SJCRH30 (cell line): ENCODE measurements at regions not wholly inside any gene's neighbourhood (a gene's known extent, or its start where the extent isn't known, plus 50 kb on each side); places are given as distances from the start of the nearest gene placed in this dataset.
A peak's percentile ranks its signal among the peaks of the same experiment; 100 is the strongest.

Experiments used
- DNase-seq, 2 experiments: peaks; one replicate each; pipeline ENCODE4 v3.0.0-alpha.2; 2015 to 2020
- H3K27ac ChIP-seq: fragments of 250-450 bp; sonication (Bioruptor Pico); 2 replicates; pipeline ENCODE4 v1.5.1; 2020; ENCODE audit warnings: mild to moderate bottlenecking, moderate library complexity
- H3K27me3 ChIP-seq: fragments of 250-450 bp; sonication (Bioruptor Pico); 2 replicates; pipeline ENCODE4 v1.5.1; 2020; ENCODE audit warnings: mild to moderate bottlenecking, moderate library complexity
- H3K36me3 ChIP-seq: fragments of 250-450 bp; sonication (Bioruptor Pico); 2 replicates; pipeline ENCODE4 v1.5.1; 2020; ENCODE audit warnings: mild to moderate bottlenecking, moderate library complexity
- H3K4me1 ChIP-seq: fragments of 250-450 bp; sonication (Bioruptor Pico); 2 replicates; pipeline ENCODE4 v1.5.1; 2020; ENCODE audit warnings: mild to moderate bottlenecking, moderate library complexity
- H3K4me3 ChIP-seq: fragments of 250-450 bp; sonication (Bioruptor Pico); 2 replicates; pipeline ENCODE4 v1.5.1; 2020; ENCODE audit warnings: mild to moderate bottlenecking, moderate library complexity
- H3K9me3 ChIP-seq: fragments of 250-450 bp; sonication (Bioruptor Pico); replicated peaks from 2 replicates; pipeline ENCODE4 v1.5.1; 2020; ENCODE audit warnings: mild to moderate bottlenecking, moderate library complexity

GRCh38 chr1:192713921-192714320, 78.0 kb downstream of the RGS13 start:
- DNase-seq: no peak
- Histone ChIP-seq H3K27me3 (no peaks in the 10 kb centered on the region), H3K9me3 (no peaks in the 10 kb centered on the region), H3K4me1 (no peaks in the 10 kb centered on the region), H3K36me3 (no peaks in the 10 kb centered on the region), H3K27ac (no peak overlapping the region), H3K4me3 (no peak overlapping the region)

DNA sequence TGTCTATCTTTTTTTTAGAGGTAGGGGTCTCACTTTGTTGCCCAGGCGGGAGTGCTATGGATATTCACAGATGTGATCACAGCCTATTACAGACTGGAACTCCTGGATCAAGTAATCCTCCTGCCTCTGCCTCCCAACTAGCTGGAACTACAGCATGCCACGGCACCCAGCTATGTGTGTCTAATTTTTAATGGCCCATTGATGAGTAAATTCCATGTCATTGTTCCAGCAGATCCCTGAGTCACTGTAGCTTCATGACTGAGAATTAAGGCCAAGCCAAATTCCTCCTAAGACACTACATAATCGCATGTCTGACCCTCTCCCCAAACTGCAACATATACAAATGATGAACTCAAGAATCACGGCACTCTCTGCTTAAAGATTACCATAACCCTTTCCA, 84.2 kb upstream of the RGS2 start:
- H3K4me1 ChIP-seq: no peaks in the 10 kb centered on the region
- DNase-seq: no peak
- H3K9me3 ChIP-seq: no peaks in the 10 kb centered on the region
- H3K4me3 ChIP-seq: no peak overlapping the region
- H3K27me3 ChIP-seq: no peaks in the 10 kb centered on the region
- H3K27ac ChIP-seq: no peak overlapping the region
- no peaks in the 10 kb centered on the region for H3K36me3 ChIP-seq

DNA sequence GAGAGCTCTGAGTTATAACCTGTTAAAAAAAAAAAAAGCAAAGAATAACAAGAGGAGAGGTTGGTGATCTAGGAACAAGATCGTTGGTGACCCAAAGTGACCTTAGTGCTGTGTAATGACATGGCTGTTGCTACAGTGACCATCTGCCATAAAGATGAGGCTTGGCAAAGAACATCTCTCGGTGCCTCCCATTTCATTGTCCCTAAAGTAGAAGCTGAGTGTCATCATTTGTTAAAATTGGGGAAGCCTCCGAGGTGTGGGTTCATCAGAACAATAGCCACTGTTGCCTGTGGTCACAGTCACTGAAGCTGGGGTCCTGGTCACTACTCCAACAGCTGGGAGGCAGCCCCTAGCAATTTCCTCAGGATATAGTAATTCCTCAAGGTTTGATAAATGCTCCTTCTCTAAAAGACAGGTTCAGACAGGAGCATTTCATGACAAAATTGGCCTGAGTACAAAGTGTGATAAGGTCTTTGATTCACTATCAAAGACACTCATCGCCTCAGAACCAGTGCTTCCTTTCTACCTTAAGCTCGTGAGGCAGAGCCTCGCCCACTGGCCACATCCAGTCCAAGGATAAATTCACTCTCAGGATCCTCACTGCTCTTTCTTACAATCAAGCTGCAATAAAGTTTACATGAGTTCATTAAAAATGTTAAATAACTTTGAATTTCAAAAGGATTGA, 81.9 kb upstream of the RGS2 start:
- DNase-seq: no peak
- no peaks in the 10 kb centered on the region for H3K4me1 ChIP-seq
- H3K27me3 ChIP-seq: no peaks in the 10 kb centered on the region
- no peak overlapping the region for H3K27ac ChIP-seq
- no peak overlapping the region for H3K4me3 ChIP-seq
- no peaks in the 10 kb centered on the region for H3K9me3 ChIP-seq
- H3K36me3 ChIP-seq: no peaks in the 10 kb centered on the region

DNA sequence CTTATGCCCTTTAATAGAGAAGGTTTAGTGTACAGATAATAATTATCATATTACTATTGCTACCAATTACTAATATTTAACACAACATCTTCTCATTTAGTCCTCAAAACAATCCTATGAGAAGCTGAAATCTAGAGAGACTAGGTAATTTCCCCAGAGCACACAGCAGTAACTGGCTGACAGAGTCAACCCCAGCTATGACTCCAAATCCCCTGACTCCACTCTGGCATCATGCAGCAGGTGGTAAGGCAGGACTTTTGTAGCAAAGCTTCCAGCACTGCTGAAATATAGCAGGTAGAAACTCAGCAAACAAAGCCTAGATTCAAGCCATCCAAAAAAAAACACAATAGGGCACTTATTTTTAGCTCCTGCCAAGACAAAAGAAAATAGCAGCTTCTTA, 79.3 kb upstream of the RGS2 start:
- no peak overlapping the region for H3K27ac ChIP-seq
- H3K36me3 ChIP-seq: no peaks in the 10 kb centered on the region
- H3K4me1 ChIP-seq: no peaks in the 10 kb centered on the region
- H3K4me3 ChIP-seq: no peak overlapping the region
- DNase-seq: no peak
- no peaks in the 10 kb centered on the region for H3K9me3 ChIP-seq
- no peaks in the 10 kb centered on the region for H3K27me3 ChIP-seq

GRCh38 chr1:192730198-192730597, 78.6 kb upstream of the RGS2 start:
- Histone ChIP-seq H3K4me3 (no peak overlapping the region), H3K27me3 (no peaks in the 10 kb centered on the region), H3K4me1 (no peaks in the 10 kb centered on the region), H3K9me3 (no peaks in the 10 kb centered on the region), H3K27ac (no peak overlapping the region), H3K36me3 (no peaks in the 10 kb centered on the region)
- DNase-seq: no peak

- Histone ChIP-seq H3K27me3 (no peaks in the 10 kb centered on the region), H3K9me3 (no peaks in the 10 kb centered on the region), H3K4me3 (no peak overlapping the region), H3K36me3 (no peaks in the 10 kb centered on the region), H3K27ac (no peak overlapping the region), H3K4me1 (no peaks in the 10 kb centered on the region)
- DNase-seq: peak in 1 of 2 experiments; percentile 15
Observed at GRCh38 chr1:192732787-192733186, 76.1 kb upstream of the RGS2 start.

DNA sequence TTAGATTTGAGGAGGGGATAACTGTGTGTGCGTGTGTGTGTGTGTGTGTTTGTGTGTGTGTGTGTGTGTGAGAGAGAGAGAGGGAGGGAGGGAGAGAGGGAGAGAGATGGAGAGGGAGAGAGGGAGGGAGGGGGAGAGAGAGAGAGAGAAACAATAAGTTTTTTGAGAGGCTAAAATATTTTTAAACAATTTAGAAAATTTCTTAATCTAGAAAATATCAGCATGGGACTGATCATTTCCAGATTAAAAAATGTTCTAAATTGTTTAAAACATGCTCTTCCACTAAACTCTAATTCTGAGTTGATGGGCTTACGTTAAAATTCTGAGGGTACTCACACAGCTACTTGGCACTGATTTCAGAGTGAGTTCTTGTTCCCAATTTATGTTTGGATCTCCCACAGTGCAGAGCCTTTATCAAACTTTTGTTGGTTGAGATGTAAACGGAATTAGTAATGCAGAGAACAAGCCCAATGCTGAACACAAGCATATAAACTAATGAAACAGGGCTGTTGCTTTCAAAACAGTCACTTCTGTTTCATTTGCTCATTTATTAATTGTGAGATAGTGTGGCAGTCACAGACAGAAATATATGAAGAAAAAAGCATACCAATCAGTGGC, 73.4 kb upstream of the RGS2 start:
- no peaks in the 10 kb centered on the region for H3K36me3 ChIP-seq
- H3K27ac ChIP-seq: no peak overlapping the region
- no peak overlapping the region for H3K4me3 ChIP-seq
- H3K27me3 ChIP-seq: no peaks in the 10 kb centered on the region
- no peaks in the 10 kb centered on the region for H3K9me3 ChIP-seq
- no peaks in the 10 kb centered on the region for H3K4me1 ChIP-seq
- DNase-seq: no peak

GRCh38 chr1:192737306-192737705, 71.5 kb upstream of the RGS2 start:
- Histone ChIP-seq H3K9me3 (no peaks in the 10 kb centered on the region), H3K4me1 (no peaks in the 10 kb centered on the region), H3K27me3 (no peaks in the 10 kb centered on the region), H3K27ac (no peak overlapping the region), H3K36me3 (no peaks in the 10 kb centered on the region), H3K4me3 (no peak overlapping the region)
- DNase-seq: no peak

DNA sequence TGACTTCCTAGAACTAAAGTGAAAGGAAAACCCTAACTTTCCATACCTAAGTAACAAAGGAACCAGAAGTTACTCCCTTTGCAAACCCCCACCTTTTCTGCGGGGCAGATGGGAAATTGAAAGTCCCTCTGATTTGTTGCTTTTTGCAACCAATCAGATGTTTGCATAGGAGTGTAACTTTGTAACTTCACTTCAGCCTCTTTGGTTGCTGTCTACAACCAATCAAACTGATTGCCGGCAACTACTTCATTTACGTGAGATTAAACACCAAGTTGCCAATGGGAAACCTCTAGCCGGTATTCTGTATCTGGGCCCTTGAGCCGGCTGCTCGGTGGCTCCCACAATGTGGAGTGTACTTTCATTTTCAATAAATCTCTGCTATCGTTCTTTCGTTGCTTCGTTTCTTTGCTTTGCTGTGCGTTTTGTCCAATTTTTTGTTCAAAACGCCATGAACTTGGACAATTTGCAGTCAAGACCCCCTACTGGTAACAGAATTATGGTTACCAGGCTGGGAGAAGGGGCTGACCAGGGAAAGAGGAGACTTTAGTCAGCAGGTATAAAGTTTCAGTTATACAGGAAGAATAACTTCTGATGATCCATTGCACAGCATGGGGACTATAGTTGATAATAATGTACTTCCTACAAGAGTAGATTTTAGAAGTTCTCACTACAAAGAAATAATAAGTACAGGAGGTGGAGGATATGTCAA, 69.2 kb upstream of the RGS2 start:
- Histone ChIP-seq H3K9me3 (no peaks in the 10 kb centered on the region), H3K27me3 (no peaks in the 10 kb centered on the region), H3K4me1 (no peaks in the 10 kb centered on the region), H3K4me3 (no peak overlapping the region), H3K27ac (no peak overlapping the region), H3K36me3 (no peaks in the 10 kb centered on the region)
- no peak for DNase-seq

DNA sequence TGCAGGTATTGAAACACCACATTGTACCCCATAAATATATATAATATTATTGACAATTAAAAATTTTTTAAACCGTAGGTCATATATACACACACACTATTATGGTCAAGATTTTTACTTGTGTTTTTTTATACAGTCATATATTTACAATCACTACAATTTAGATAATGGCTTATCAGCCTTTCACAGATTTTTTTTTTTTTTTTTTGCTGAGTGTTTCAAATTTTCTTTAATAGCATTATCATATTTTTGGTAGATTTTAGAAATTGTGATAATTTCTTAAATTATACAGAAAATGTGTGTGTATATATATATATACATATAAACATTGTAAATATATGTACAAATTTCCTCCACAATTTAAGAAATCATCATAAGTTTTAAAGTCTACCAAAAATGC, 68.6 kb upstream of the RGS2 start:
- H3K4me1 ChIP-seq: no peaks in the 10 kb centered on the region
- H3K36me3 ChIP-seq: no peaks in the 10 kb centered on the region
- H3K27ac ChIP-seq: no peak overlapping the region
- no peaks in the 10 kb centered on the region for H3K27me3 ChIP-seq
- no peak for DNase-seq
- no peak overlapping the region for H3K4me3 ChIP-seq
- no peaks in the 10 kb centered on the region for H3K9me3 ChIP-seq

GRCh38 chr1:192741095-192741494, 67.7 kb upstream of the RGS2 start:
- H3K4me1 ChIP-seq: no peaks in the 10 kb centered on the region
- no peak for DNase-seq
- H3K9me3 ChIP-seq: no peaks in the 10 kb centered on the region
- H3K27ac ChIP-seq: no peak overlapping the region
- H3K4me3 ChIP-seq: no peak overlapping the region
- no peaks in the 10 kb centered on the region for H3K36me3 ChIP-seq
- H3K27me3 ChIP-seq: no peaks in the 10 kb centered on the region

DNA sequence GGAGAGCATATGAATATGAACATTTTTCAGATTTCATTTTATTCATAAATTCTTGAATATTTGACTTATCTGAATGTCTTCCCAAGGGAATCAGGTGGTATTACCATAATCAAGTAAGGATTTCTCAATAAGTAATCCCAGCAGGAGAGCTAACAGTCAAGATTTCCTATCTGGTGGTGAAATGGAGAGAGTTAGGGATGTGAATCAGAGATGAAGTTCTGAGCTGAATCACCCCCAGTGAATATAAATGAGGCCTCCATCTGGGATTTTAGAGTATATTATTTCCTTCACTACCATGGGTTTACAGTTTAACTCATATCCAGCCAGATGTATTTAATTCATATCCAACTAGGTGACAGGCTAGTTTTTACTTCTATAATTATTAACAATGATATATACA, 61.5 kb upstream of the RGS2 start:
- no peak for DNase-seq
- H3K27ac ChIP-seq: no peak overlapping the region
- H3K9me3 ChIP-seq: no peaks in the 10 kb centered on the region
- H3K36me3 ChIP-seq: no peaks in the 10 kb centered on the region
- no peaks in the 10 kb centered on the region for H3K27me3 ChIP-seq
- no peak overlapping the region for H3K4me3 ChIP-seq
- no peaks in the 10 kb centered on the region for H3K4me1 ChIP-seq

GRCh38 chr1:192747943-192748342, 60.9 kb upstream of the RGS2 start:
- no peaks in the 10 kb centered on the region for H3K36me3 ChIP-seq
- H3K27ac ChIP-seq: no peak overlapping the region
- DNase-seq: no peak
- no peaks in the 10 kb centered on the region for H3K4me1 ChIP-seq
- H3K27me3 ChIP-seq: no peaks in the 10 kb centered on the region
- H3K9me3 ChIP-seq: no peaks in the 10 kb centered on the region
- no peak overlapping the region for H3K4me3 ChIP-seq

- Histone ChIP-seq H3K36me3 (no peaks in the 10 kb centered on the region), H3K4me1 (no peaks in the 10 kb centered on the region), H3K9me3 (no peaks in the 10 kb centered on the region), H3K27ac (no peak overlapping the region), H3K27me3 (no peaks in the 10 kb centered on the region), H3K4me3 (no peak overlapping the region)
- no peak for DNase-seq
Observed at GRCh38 chr1:192749349-192749748, 59.5 kb upstream of the RGS2 start.

GRCh38 chr1:192751260-192751659, 57.6 kb upstream of the RGS2 start:
- no peak overlapping the region for H3K27ac ChIP-seq
- H3K9me3 ChIP-seq: no peaks in the 10 kb centered on the region
- H3K27me3 ChIP-seq: no peaks in the 10 kb centered on the region
- H3K4me3 ChIP-seq: no peak overlapping the region
- H3K36me3 ChIP-seq: no peaks in the 10 kb centered on the region
- no peak for DNase-seq
- no peaks in the 10 kb centered on the region for H3K4me1 ChIP-seq

DNA sequence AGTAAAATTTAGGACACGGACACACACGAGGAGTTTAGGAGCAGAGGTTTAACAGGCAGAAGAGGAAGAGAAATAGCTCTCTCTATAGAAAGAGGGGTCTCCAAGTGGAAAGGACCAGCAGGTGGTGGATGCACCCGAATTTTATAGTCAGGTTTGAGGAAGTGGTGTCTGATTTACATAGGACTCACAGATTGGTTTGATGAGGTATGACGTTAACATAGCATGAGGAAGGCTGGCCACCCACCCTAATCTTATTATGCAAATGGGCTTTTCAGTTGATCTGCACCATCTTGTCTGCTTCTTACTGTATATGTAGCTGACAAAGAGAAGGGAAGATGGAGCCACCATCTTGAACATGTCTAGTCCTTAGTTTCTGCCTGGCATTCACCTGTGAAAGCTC, 52.5 kb upstream of the RGS2 start:
- no peaks in the 10 kb centered on the region for H3K27me3 ChIP-seq
- H3K4me3 ChIP-seq: no peak overlapping the region
- peak in 1 of 2 experiments; percentile 3 for DNase-seq
- H3K9me3 ChIP-seq: no peaks in the 10 kb centered on the region
- no peaks in the 10 kb centered on the region for H3K4me1 ChIP-seq
- H3K27ac ChIP-seq: no peak overlapping the region
- H3K36me3 ChIP-seq: no peaks in the 10 kb centered on the region
